ENCODE measurements at regions not wholly inside any gene's neighbourhood (a gene's known extent, or its start where the extent isn't known, plus 50 kb on each side); places are given as distances from the start of the nearest gene placed in this dataset.

GRCh38 chr17:21517538-21518293 is 141.6 kb downstream of the KCNJ12 start:
- no peak for DNase-seq (ENCODE audit: low read depth)

GRCh38 chr17:21522755-21523336 is 146.7 kb downstream of the KCNJ12 start:
- no peak for DNase-seq (ENCODE audit: low read depth)

GRCh38 chr17:21523497-21524210 is 147.5 kb downstream of the KCNJ12 start:
- no peak for DNase-seq (ENCODE audit: low read depth)

GRCh38 chr17:21524211-21524591 is 148.0 kb downstream of the KCNJ12 start:
- no peak for DNase-seq (ENCODE audit: low read depth)

GRCh38 chr17:21525464-21526130 is 149.4 kb downstream of the KCNJ12 start:
- no peak for DNase-seq (ENCODE audit: low read depth)

- DNase-seq (ENCODE audit: low read depth): no peak
These were observed 152.0 kb downstream of the KCNJ12 start for GRCh38 chr17:21528031-21528695.

GRCh38 chr17:21530311-21530710 is 154.2 kb downstream of the KCNJ12 start:
- DNase-seq (ENCODE audit: low read depth): no peak

- no peak for DNase-seq (ENCODE audit: low read depth)
These were observed 154.7 kb downstream of the KCNJ12 start for GRCh38 chr17:21530841-21531240.

- DNase-seq (ENCODE audit: low read depth): no peak
These were observed 156.7 kb downstream of the KCNJ12 start for GRCh38 chr17:21532763-21533385.

- no peak for DNase-seq (ENCODE audit: low read depth)
These were observed 156.5 kb upstream of the KCNJ18 start for GRCh38 chr17:21535686-21536375.

- DNase-seq (ENCODE audit: low read depth): no peak
These were observed 155.0 kb upstream of the KCNJ18 start for GRCh38 chr17:21537302-21537701.

GRCh38 chr17:21538615-21539014 is 153.7 kb upstream of the KCNJ18 start:
- no peak for DNase-seq (ENCODE audit: low read depth)

GRCh38 chr17:21539146-21539545 is 153.2 kb upstream of the KCNJ18 start:
- DNase-seq (ENCODE audit: low read depth): peak; percentile 0

- DNase-seq (ENCODE audit: low read depth): no peak
These were observed 151.8 kb upstream of the KCNJ18 start for GRCh38 chr17:21540502-21540901.

- DNase-seq (ENCODE audit: low read depth): no peak
These were observed 150.3 kb upstream of the KCNJ18 start for GRCh38 chr17:21542070-21542469.

- DNase-seq (ENCODE audit: low read depth): no peak
These were observed 149.3 kb upstream of the KCNJ18 start for GRCh38 chr17:21542991-21543390.

GRCh38 chr17:21545064-21545463 is 147.3 kb upstream of the KCNJ18 start:
- DNase-seq (ENCODE audit: low read depth): no peak

GRCh38 chr17:21548236-21548635 is 144.1 kb upstream of the KCNJ18 start:
- DNase-seq (ENCODE audit: low read depth): no peak

GRCh38 chr17:21549107-21549687 is 143.1 kb upstream of the KCNJ18 start:
- DNase-seq (ENCODE audit: low read depth): peak; percentile 7

- peak; percentile 3 for DNase-seq (ENCODE audit: low read depth)
These were observed 142.3 kb upstream of the KCNJ18 start for GRCh38 chr17:21550031-21550430.
